ENCODE measurements at regions not wholly inside any gene's neighbourhood (a gene's known extent, or its start where the extent isn't known, plus 50 kb on each side); places are given as distances from the start of the nearest gene placed in this dataset.

- TF ChIP-seq ZNF530 (tag by site-specific recombination; IDR thresholded peaks at IDR 0.05; ENCODE audit: low read depth): no peak
Measured at GRCh38 chr13:73876323-73876722, 257.9 kb downstream of the KLF12 start (continued).

GRCh38 chr13:73873940-73874830 lies 260.0 kb downstream of the KLF12 start:
- H3K4me1 ChIP-seq (ENCODE audit: control insufficient read depth, insufficient read depth, low read length): peaks cover 4% of the 10 kb centered on the region
- TF ChIP-seq PRDM1 (tag by site-specific recombination; IDR thresholded peaks at IDR 0.05): no peak
- TF ChIP-seq IKZF3 (tag by site-specific recombination; IDR thresholded peaks at IDR 0.05): no peak
- no peak for TF ChIP-seq ZNF292 (tag by site-specific recombination; IDR thresholded peaks at IDR 0.05; ENCODE audit: borderline replicate concordance, low read depth)
- TF ChIP-seq SETDB1 (IDR thresholded peaks at IDR 0.05; ENCODE audit: insufficient read length, low read length): no peak
- no peak for TF ChIP-seq ZFP3 (tag by site-specific recombination; IDR thresholded peaks at IDR 0.05; ENCODE audit: low read depth)
- TF ChIP-seq ZNF488 (tag by site-specific recombination; IDR thresholded peaks at IDR 0.05): no peak
- TF ChIP-seq ZNF18 (tag by site-specific recombination; IDR thresholded peaks at IDR 0.05): no peak
- no peak for TF ChIP-seq YY2 (tag by site-specific recombination; IDR thresholded peaks at IDR 0.05)
- no peak for TF ChIP-seq ZNF423 (tag by site-specific recombination; IDR thresholded peaks at IDR 0.05)
- TF ChIP-seq ZNF155 (tag by site-specific recombination; IDR thresholded peaks at IDR 0.05): no peak
- no peak for TF ChIP-seq SALL2 (tag by site-specific recombination; IDR thresholded peaks at IDR 0.05; ENCODE audit: borderline replicate concordance)
- no peak for TF ChIP-seq ZNF610 (tag by site-specific recombination; IDR thresholded peaks at IDR 0.05; ENCODE audit: borderline replicate concordance)
- no peak for TF ChIP-seq ZNF654 (tag by site-specific recombination; IDR thresholded peaks at IDR 0.05; ENCODE audit: low read depth)
- TF ChIP-seq ZBTB8A (tag by site-specific recombination; IDR thresholded peaks at IDR 0.05): no peak
- no peak for TF ChIP-seq ZXDB (tag by site-specific recombination; IDR thresholded peaks at IDR 0.05)
- no peak for TF ChIP-seq SP7 (tag by site-specific recombination; IDR thresholded peaks at IDR 0.05)
- no peak for TF ChIP-seq ZNF624 (tag by site-specific recombination; IDR thresholded peaks at IDR 0.05)
- TF ChIP-seq ZNF221 (tag by site-specific recombination; IDR thresholded peaks at IDR 0.05; ENCODE audit: borderline replicate concordance): no peak
- no peak for TF ChIP-seq PATZ1 (tag by site-specific recombination; IDR thresholded peaks at IDR 0.05)
- no peak for TF ChIP-seq ZNF133 (tag by site-specific recombination; IDR thresholded peaks at IDR 0.05)
- H3K9me3 ChIP-seq (ENCODE audit: control insufficient read depth, insufficient read depth, low read depth, low read length): no peaks in the 10 kb centered on the region
- no peak overlapping the region for H3K4me3 ChIP-seq (ENCODE audit: low read depth, low read length)
- H3K27ac ChIP-seq (ENCODE audit: extremely low read depth, low read depth, low read length): no peak overlapping the region
- ChIA-PET POLR2A (no interaction called here), CTCF (interaction anchor here (0.7 to 1.0 kb wide), 2 partner anchors 9 to 1494 kb away, joined by 3 read pairs; no protein-coding TSS in a partner anchor)
- H3K36me3 ChIP-seq (ENCODE audit: control insufficient read depth in 2 of 2, insufficient read depth in 1 of 2, low read length in 2 of 2): no peaks in the 10 kb centered on the region

All from HEK293 (cell line).